Type B pancreatic cell (in vitro differentiated cells): ENCODE measurements at regions not wholly inside any gene's neighbourhood (a gene's known extent, or its start where the extent isn't known, plus 50 kb on each side); places are given as distances from the start of the nearest gene placed in this dataset.

Source experiments
- DNase-seq: peaks from one replicate; pipeline ENCODE4 v3.0.0; 2021; ENCODE audit warnings: mixed read lengths; ENCODE audit not compliant: unreplicated experiment; ENCODE audit errors: extremely low spot score
- H3K27ac Mint-ChIP-seq: 2 replicates; pipeline ENCODE4 v1.8.0; 2021; ENCODE audit warnings: mild to moderate bottlenecking, mixed read lengths
- H3K27me3 Mint-ChIP-seq: 2 replicates; pipeline ENCODE4 v1.8.0; 2021; ENCODE audit warnings: mixed read lengths
- H3K36me3 Mint-ChIP-seq: 2 replicates; pipeline ENCODE4 v1.8.0; 2021; ENCODE audit warnings: mixed read lengths
- H3K4me1 Mint-ChIP-seq: one replicate; pipeline ENCODE4 v1.8.0; 2021; ENCODE audit warnings: mixed read lengths; ENCODE audit not compliant: unreplicated experiment
- H3K4me3 Mint-ChIP-seq: 2 replicates; pipeline ENCODE4 v1.8.0; 2021; ENCODE audit warnings: mild to moderate bottlenecking, mixed read lengths
- H3K9me3 Mint-ChIP-seq: 2 replicates; pipeline ENCODE4 v1.8.0; 2021; ENCODE audit warnings: mixed read lengths
- CTCF ChIP-seq: fragments of 200-600 bp; sonication (generic); conservative IDR thresholded peaks from 2 replicates; pipeline ENCODE4 v1.5.0; 2021; ENCODE audit warnings: antibody characterized with exemption, mild to moderate bottlenecking

DNA sequence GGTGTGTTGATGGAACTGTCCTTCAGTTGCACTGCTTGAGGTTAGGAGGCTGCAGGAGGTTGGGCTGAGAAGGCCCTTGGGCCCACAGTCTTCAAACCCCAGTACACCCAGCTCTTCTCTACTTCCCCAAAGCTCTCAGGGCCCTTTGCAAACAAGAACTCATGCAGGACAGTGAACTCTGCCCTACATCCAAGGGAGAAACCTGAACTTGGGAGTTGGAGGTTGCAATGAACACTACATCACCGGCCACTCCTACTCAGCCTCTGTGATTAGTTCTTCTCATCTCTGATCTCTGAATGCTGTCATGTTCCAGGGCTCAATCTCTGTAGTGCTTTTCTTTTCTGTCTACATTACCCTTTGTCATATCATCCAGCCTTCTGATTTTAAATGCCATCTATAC is 148.5 kb upstream of the PDE7B start:
- no peaks in the 10 kb centered on the region for H3K36me3 Mint-ChIP-seq
- H3K4me1 Mint-ChIP-seq, result peaks cover 4% of the 10 kb centered on the region
- TF ChIP-seq CTCF, result no peak
- H3K9me3 Mint-ChIP-seq, result peaks cover 6% of the 10 kb centered on the region
- H3K4me3 Mint-ChIP-seq, result no peak overlapping the region
- H3K27ac Mint-ChIP-seq, result no peak overlapping the region
- no peaks in the 10 kb centered on the region for H3K27me3 Mint-ChIP-seq
- no peak for DNase-seq

DNA sequence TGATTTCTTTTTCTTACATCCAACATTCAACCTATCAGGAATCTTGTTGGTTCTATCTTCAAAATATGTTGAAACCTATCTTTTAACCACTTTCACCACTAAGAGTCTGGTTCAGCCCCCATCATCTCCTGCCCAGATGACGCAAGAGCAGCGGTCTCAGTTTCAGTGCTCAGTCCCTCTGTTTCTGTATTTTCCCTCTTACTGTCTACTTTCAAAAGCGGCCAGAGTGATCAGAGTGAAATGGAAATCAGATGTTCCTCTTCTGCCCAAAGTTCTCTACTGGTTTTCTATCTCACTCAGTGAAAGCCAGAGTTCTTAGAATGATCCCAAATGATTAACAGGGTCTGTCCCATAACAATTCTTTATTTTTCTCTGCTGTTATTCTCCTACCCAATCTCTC is 147.9 kb upstream of the PDE7B start:
- no peak for TF ChIP-seq CTCF
- Mint-ChIP-seq H3K27me3 (no peaks in the 10 kb centered on the region), H3K4me3 (no peak overlapping the region), H3K27ac (no peak overlapping the region), H3K4me1 (peaks cover 4% of the 10 kb centered on the region), H3K9me3 (peaks cover 6% of the 10 kb centered on the region), H3K36me3 (no peaks in the 10 kb centered on the region)
- DNase-seq, result no peak

GRCh38 chr6:135707426-135707825 is 144.1 kb upstream of the PDE7B start:
- DNase-seq, result no peak
- Mint-ChIP-seq H3K27me3 (no peaks in the 10 kb centered on the region), H3K4me1 (peaks cover 4% of the 10 kb centered on the region), H3K9me3 (peaks cover 6% of the 10 kb centered on the region), H3K4me3 (no peak overlapping the region), H3K27ac (no peak overlapping the region), H3K36me3 (no peaks in the 10 kb centered on the region)
- TF ChIP-seq CTCF, result no peak

GRCh38 chr6:135710042-135710441 is 141.5 kb upstream of the PDE7B start:
- Mint-ChIP-seq H3K27me3 (no peaks in the 10 kb centered on the region), H3K9me3 (no peaks in the 10 kb centered on the region), H3K36me3 (no peaks in the 10 kb centered on the region), H3K4me1 (peaks cover 4% of the 10 kb centered on the region), H3K27ac (no peak overlapping the region), H3K4me3 (no peak overlapping the region)
- no peak for DNase-seq
- TF ChIP-seq CTCF, result no peak

GRCh38 chr6:135722190-135722589 is 129.3 kb upstream of the PDE7B start:
- peaks cover 7% of the 10 kb centered on the region for H3K9me3 Mint-ChIP-seq
- no peak overlapping the region for H3K4me3 Mint-ChIP-seq
- peaks cover 7% of the 10 kb centered on the region for H3K36me3 Mint-ChIP-seq
- H3K27me3 Mint-ChIP-seq, result no peaks in the 10 kb centered on the region
- TF ChIP-seq CTCF, result no peak
- no peaks in the 10 kb centered on the region for H3K4me1 Mint-ChIP-seq
- H3K27ac Mint-ChIP-seq, result no peak overlapping the region
- DNase-seq, result no peak

GRCh38 chr6:135722679-135723078 is 128.8 kb upstream of the PDE7B start:
- H3K9me3 Mint-ChIP-seq, result peaks cover 7% of the 10 kb centered on the region

More at GRCh38 chr6:135722679-135723078, 128.8 kb upstream of the PDE7B start:
- Mint-ChIP-seq H3K4me3 (no peak overlapping the region), H3K36me3 (peaks cover 8% of the 10 kb centered on the region), H3K27me3 (no peaks in the 10 kb centered on the region), H3K4me1 (no peaks in the 10 kb centered on the region), H3K27ac (no peak overlapping the region)
- DNase-seq, result no peak
- no peak for TF ChIP-seq CTCF
